HEK293T (cell line): ENCODE measurements at regions not wholly inside any gene's neighbourhood (a gene's known extent, or its start where the extent isn't known, plus 50 kb on each side); places are given as distances from the start of the nearest gene placed in this dataset.

Experiments used
- ARNT ChIP-seq: fragments of 450-650 bp; IDR thresholded peaks from 2 replicates; pipeline ENCODE4 v1.6.1; 2017; ENCODE audit warnings: mild to moderate bottlenecking
- BHLHE40 ChIP-seq: fragments of 450-650 bp; IDR thresholded peaks from 2 replicates; pipeline ENCODE4 v1.6.1; 2016; ENCODE audit warnings: mild to moderate bottlenecking, moderate library complexity, borderline replicate concordance
- ELF4 ChIP-seq: fragments of 450-650 bp; IDR thresholded peaks from 2 replicates; pipeline ENCODE4 v1.6.1; 2017; ENCODE audit warnings: antibody characterized with exemption
- FOXA1 ChIP-seq: fragments of 450-650 bp; IDR thresholded peaks from 2 replicates; pipeline ENCODE4 v1.6.1; 2016; ENCODE audit warnings: mild to moderate bottlenecking
- FOXK2 ChIP-seq: fragments of 450-650 bp; IDR thresholded peaks from 2 replicates; pipeline ENCODE4 v1.6.1; 2016; ENCODE audit warnings: mild to moderate bottlenecking
- FOXM1 ChIP-seq: fragments of 450-650 bp; IDR thresholded peaks from 2 replicates; pipeline ENCODE4 v1.6.1; 2017; ENCODE audit warnings: mild to moderate bottlenecking, borderline replicate concordance
- SP1 ChIP-seq: fragments of 450-650 bp; IDR thresholded peaks from 2 replicates; pipeline ENCODE4 v1.6.1; 2017
- SUZ12 ChIP-seq: fragments of 450-650 bp; IDR thresholded peaks from 2 replicates; pipeline ENCODE4 v1.6.1; 2016; ENCODE audit warnings: mild to moderate bottlenecking
- TARDBP ChIP-seq: fragments of 450-650 bp; IDR thresholded peaks from 2 replicates; pipeline ENCODE4 v1.6.1; 2016

DNA sequence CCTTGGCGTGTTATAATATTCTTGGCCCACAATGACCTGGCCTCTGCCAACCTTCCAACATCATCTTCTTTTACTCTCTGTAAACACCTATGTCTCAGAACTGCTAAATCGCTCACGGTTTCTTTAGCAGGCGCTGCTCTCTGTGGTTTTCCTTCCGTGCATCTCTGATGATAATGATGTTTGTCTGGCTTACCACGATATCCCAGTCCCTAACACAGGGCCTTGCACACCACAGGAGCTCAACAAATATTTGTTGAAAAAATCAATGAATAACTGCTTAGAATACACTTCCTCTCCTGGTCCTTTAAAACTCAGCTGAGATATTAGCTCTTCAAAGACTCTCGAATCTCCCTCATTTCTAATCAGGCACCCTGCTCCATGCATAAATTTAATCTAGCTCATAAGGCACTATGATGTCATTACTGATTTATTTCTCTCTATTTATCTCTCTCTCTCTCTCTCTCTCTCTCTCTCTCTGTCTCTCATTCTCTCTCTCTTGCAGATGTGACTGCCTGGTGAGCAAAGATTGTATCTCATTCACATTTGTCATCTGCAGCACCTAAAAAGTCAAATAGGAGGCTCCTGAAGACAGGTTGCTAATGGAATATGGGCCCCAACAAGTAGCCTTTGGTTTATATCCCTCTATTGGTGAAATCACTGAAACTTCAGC is 206.4 kb downstream of the NHLRC3 start:
- TF ChIP-seq BHLHE40 (no peak), SP1 (no peak), FOXA1 (no peak), TARDBP (no peak), FOXM1 (no peak), SUZ12 (no peak), FOXK2 (no peak), ARNT (no peak), ELF4 (no peak)
